ENCODE measurements at regions not wholly inside any gene's neighbourhood (a gene's known extent, or its start where the extent isn't known, plus 50 kb on each side); places are given as distances from the start of the nearest gene placed in this dataset.

- no peaks in the 10 kb centered on the region for H3K9me2 ChIP-seq (ENCODE audit: low read depth, low read length)
- H3K4me1 ChIP-seq (ENCODE audit: insufficient read depth, low read length, severe bottlenecking), result no peaks in the 10 kb centered on the region
- no peaks in the 10 kb centered on the region for H3K36me3 ChIP-seq (ENCODE audit: insufficient read depth, low read length)
- H3K9me3 ChIP-seq (ENCODE audit: low read length), result no peaks in the 10 kb centered on the region
- no peak overlapping the region for H3K9ac ChIP-seq (ENCODE audit: low read length)
- TF ChIP-seq EZH2 (IDR thresholded peaks at IDR 0.05; ENCODE audit: borderline replicate concordance, low read length) (no peak), CTCF (IDR thresholded peaks at IDR 0.05; ENCODE audit: low read length) (no peak)
- no peak overlapping the region for H3K4me3 ChIP-seq (ENCODE audit: low read depth, low read length, poor library complexity, severe bottlenecking)
- H2AFZ ChIP-seq (ENCODE audit: low read length), result no peak overlapping the region
- H3K79me2 ChIP-seq (ENCODE audit: insufficient read depth, low read length), result no peaks in the 10 kb centered on the region
- H3K27me3 ChIP-seq (ENCODE audit: insufficient read depth, low read length), result no peaks in the 10 kb centered on the region
- H3K27ac ChIP-seq (ENCODE audit: low read depth, low read length, poor library complexity, severe bottlenecking), result no peak overlapping the region
- H3F3A ChIP-seq (ENCODE audit: insufficient read depth, low read length), result no peaks in the 10 kb centered on the region
- H4K20me1 ChIP-seq (ENCODE audit: insufficient read depth, low read length), result no peaks in the 10 kb centered on the region
- no peak overlapping the region for H3K4me2 ChIP-seq (ENCODE audit: low read length)
Observed at GRCh38 chr10:60541451-60541850, 151.8 kb upstream of the ANK3 start.

DNA sequence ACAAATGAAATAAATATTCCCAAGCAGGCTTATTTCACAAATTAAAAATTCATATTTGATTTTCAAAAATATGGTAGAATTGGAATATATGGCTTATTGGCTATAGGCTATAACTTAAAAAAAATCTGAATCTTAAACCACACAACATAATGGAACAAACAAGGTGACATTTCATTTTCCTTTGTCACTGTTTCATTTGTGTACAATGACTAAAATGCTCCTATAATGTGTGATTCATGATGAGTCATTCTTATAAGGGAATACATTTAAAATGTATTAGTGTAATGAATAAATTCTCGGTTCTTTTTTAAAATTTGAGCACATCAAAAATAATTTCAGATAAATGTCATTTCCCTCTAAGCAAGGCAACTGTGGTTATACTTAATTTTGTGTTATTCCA is 148.0 kb upstream of the ANK3 start:
- Histone ChIP-seq H3K9ac (ENCODE audit: low read length) (no peak overlapping the region), H3K4me3 (ENCODE audit: low read depth, low read length, poor library complexity, severe bottlenecking) (no peak overlapping the region), H3K4me1 (ENCODE audit: insufficient read depth, low read length, severe bottlenecking) (no peaks in the 10 kb centered on the region), H3K79me2 (ENCODE audit: insufficient read depth, low read length) (no peaks in the 10 kb centered on the region), H3K27me3 (ENCODE audit: insufficient read depth, low read length) (no peaks in the 10 kb centered on the region), H3K9me2 (ENCODE audit: low read depth, low read length) (no peaks in the 10 kb centered on the region), H3K36me3 (ENCODE audit: insufficient read depth, low read length) (no peaks in the 10 kb centered on the region), H4K20me1 (ENCODE audit: insufficient read depth, low read length) (no peaks in the 10 kb centered on the region), H3K27ac (ENCODE audit: low read depth, low read length, poor library complexity, severe bottlenecking) (no peak overlapping the region), H3F3A (ENCODE audit: insufficient read depth, low read length) (no peaks in the 10 kb centered on the region), H2AFZ (ENCODE audit: low read length) (no peak overlapping the region), H3K4me2 (ENCODE audit: low read length) (no peak overlapping the region), H3K9me3 (ENCODE audit: low read length) (no peaks in the 10 kb centered on the region)
- TF ChIP-seq EZH2 (IDR thresholded peaks at IDR 0.05; ENCODE audit: borderline replicate concordance, low read length), result no peak
- TF ChIP-seq CTCF (IDR thresholded peaks at IDR 0.05; ENCODE audit: low read length), result no peak

DNA sequence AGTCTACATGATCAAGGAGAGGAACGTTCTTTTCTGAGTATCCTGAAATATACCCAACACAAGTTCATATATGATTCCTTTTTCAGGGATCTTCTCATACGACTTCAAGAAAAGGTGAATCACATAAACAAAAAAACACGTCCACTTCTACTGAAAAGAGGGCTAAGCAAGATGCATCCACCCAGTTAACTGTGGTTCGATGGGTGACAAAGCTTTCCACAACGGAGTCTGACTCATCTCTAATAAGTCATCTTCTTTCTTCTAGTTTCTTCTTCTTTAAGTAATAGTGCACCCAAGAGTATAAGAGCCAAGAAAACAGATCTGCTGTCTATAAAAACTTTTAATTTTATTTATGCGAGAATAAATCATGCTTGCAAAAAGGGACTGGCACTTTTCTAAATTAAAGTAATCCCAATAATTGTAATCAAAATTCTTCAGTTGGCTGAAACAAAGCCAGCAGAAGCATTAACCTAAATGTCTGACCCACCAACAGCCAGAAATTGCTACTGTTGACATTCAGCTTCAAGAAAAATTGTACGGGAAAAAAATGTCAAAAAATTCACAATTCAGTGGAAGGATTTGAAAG is 146.9 kb upstream of the ANK3 start:
- H3K27me3 ChIP-seq (ENCODE audit: insufficient read depth, low read length), result no peaks in the 10 kb centered on the region
- no peaks in the 10 kb centered on the region for H3K36me3 ChIP-seq (ENCODE audit: insufficient read depth, low read length)
- no peaks in the 10 kb centered on the region for H3K9me3 ChIP-seq (ENCODE audit: low read length)
- no peak overlapping the region for H3K4me3 ChIP-seq (ENCODE audit: low read depth, low read length, poor library complexity, severe bottlenecking)
- H3K79me2 ChIP-seq (ENCODE audit: insufficient read depth, low read length), result no peaks in the 10 kb centered on the region
- no peak overlapping the region for H3K4me2 ChIP-seq (ENCODE audit: low read length)
- H4K20me1 ChIP-seq (ENCODE audit: insufficient read depth, low read length), result no peaks in the 10 kb centered on the region
- no peak overlapping the region for H2AFZ ChIP-seq (ENCODE audit: low read length)
- H3K4me1 ChIP-seq (ENCODE audit: insufficient read depth, low read length, severe bottlenecking), result no peaks in the 10 kb centered on the region
- H3K27ac ChIP-seq (ENCODE audit: low read depth, low read length, poor library complexity, severe bottlenecking), result no peak overlapping the region
- TF ChIP-seq EZH2 (IDR thresholded peaks at IDR 0.05; ENCODE audit: borderline replicate concordance, low read length) (no peak), CTCF (IDR thresholded peaks at IDR 0.05; ENCODE audit: low read length) (no peak)
- no peaks in the 10 kb centered on the region for H3K9me2 ChIP-seq (ENCODE audit: low read depth, low read length)
- no peaks in the 10 kb centered on the region for H3F3A ChIP-seq (ENCODE audit: insufficient read depth, low read length)
- no peak overlapping the region for H3K9ac ChIP-seq (ENCODE audit: low read length)
